ENCODE measurements at regions not wholly inside any gene's neighbourhood (a gene's known extent, or its start where the extent isn't known, plus 50 kb on each side); places are given as distances from the start of the nearest gene placed in this dataset.

DNA sequence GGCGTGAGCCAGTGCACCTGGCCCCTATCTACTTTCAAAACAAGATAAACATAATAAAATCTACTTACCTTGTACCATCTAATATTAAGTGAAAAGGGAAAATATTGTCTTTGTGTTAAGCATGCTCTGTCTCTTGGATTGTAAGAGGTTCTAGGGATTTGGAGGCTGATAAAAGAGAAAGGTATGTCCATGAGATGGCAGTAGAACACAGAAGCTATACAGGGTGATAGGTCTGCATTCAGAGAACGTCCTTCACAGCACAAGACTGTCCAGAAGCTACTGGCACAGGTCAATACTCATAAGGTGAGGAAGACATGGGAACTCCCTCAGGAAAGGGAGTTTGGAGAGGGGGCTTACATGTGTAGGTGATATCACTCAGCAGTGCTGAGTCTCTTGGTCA lies 135.5 kb downstream of the TMEM47 start (continued):
- TF ChIP-seq JUNB (IDR thresholded peaks at IDR 0.05; ENCODE audit: unreplicated experiment) (no peak), STAT1 (IDR thresholded peaks at IDR 0.05; ENCODE audit: unreplicated experiment) (no peak), CREB1 (CRISPR knock-in tag; IDR thresholded peaks at IDR 0.05; ENCODE audit: low read depth) (no peak), ZNF114 (CRISPR knock-in tag; IDR thresholded peaks at IDR 0.05) (no peak), NANOG (IDR thresholded peaks at IDR 0.05; ENCODE audit: borderline replicate concordance) (no peak), EZH2phosphoT487 (IDR thresholded peaks at IDR 0.05; ENCODE audit: unreplicated experiment) (no peak)
- TF ChIP-seq, protein P1, sequence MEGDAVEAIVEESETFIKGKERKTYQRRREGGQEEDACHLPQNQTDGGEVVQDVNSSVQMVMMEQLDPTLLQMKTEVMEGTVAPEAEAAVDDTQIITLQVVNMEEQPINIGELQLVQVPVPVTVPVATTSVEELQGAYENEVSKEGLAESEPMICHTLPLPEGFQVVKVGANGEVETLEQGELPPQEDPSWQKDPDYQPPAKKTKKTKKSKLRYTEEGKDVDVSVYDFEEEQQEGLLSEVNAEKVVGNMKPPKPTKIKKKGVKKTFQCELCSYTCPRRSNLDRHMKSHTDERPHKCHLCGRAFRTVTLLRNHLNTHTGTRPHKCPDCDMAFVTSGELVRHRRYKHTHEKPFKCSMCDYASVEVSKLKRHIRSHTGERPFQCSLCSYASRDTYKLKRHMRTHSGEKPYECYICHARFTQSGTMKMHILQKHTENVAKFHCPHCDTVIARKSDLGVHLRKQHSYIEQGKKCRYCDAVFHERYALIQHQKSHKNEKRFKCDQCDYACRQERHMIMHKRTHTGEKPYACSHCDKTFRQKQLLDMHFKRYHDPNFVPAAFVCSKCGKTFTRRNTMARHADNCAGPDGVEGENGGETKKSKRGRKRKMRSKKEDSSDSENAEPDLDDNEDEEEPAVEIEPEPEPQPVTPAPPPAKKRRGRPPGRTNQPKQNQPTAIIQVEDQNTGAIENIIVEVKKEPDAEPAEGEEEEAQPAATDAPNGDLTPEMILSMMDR (conservative IDR thresholded peaks at IDR 0.05; ENCODE audit: low read depth in 2 of 2): peak; percentile 52 to 71
- TF ChIP-seq, protein P2, sequence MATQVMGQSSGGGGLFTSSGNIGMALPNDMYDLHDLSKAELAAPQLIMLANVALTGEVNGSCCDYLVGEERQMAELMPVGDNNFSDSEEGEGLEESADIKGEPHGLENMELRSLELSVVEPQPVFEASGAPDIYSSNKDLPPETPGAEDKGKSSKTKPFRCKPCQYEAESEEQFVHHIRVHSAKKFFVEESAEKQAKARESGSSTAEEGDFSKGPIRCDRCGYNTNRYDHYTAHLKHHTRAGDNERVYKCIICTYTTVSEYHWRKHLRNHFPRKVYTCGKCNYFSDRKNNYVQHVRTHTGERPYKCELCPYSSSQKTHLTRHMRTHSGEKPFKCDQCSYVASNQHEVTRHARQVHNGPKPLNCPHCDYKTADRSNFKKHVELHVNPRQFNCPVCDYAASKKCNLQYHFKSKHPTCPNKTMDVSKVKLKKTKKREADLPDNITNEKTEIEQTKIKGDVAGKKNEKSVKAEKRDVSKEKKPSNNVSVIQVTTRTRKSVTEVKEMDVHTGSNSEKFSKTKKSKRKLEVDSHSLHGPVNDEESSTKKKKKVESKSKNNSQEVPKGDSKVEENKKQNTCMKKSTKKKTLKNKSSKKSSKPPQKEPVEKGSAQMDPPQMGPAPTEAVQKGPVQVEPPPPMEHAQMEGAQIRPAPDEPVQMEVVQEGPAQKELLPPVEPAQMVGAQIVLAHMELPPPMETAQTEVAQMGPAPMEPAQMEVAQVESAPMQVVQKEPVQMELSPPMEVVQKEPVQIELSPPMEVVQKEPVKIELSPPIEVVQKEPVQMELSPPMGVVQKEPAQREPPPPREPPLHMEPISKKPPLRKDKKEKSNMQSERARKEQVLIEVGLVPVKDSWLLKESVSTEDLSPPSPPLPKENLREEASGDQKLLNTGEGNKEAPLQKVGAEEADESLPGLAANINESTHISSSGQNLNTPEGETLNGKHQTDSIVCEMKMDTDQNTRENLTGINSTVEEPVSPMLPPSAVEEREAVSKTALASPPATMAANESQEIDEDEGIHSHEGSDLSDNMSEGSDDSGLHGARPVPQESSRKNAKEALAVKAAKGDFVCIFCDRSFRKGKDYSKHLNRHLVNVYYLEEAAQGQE (IDR thresholded peaks at IDR 0.05; ENCODE audit: unreplicated experiment): no peak

DNA sequence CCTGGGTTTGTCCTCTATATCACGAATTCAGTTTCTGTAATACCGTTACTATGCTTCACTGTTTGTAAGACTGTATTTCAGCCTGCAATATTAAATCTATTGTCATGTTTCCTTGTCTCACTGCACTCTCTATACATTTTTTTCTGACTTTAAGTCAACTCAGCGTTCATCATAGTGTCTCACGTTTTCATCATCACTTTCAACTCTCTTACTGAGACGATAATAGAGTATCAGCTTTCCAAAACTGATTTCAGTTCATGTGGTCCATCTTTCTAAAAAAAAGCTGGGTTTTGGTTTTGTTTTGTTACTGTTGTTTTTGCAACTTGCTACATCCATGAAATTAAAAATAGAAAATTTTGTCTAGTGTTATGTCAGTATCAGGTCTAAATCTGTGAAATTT lies 147.7 kb downstream of the TMEM47 start:
- Mint-ChIP-seq H3K4me1 (no peaks in the 10 kb centered on the region), H3K36me3 (ENCODE audit: low read depth) (no peaks in the 10 kb centered on the region), H3K27me3 (ENCODE audit: insufficient read depth, low read depth, poor library complexity) (no peaks in the 10 kb centered on the region), H3K4me3 (no peak overlapping the region), H3K27ac (no peak overlapping the region), H3K9me3 (no peaks in the 10 kb centered on the region; the same call in 2 of the 3 replicates)
- no peak overlapping the region for H3K4me2 ChIP-seq
- no peaks in the 10 kb centered on the region for H3K9me2 ChIP-seq (ENCODE audit: insufficient read depth)
- H3K4me3 ChIP-seq: no peak overlapping the region
- H3K27ac ChIP-seq (ENCODE audit: low read depth): no peak overlapping the region
- no peaks in the 10 kb centered on the region for H4K20me1 ChIP-seq (replicated peaks; ENCODE audit: insufficient read depth)
- no peak for TF ChIP-seq POLR2AphosphoS5 (IDR thresholded peaks at IDR 0.05; ENCODE audit: low read depth)
- TF ChIP-seq, protein P3, sequence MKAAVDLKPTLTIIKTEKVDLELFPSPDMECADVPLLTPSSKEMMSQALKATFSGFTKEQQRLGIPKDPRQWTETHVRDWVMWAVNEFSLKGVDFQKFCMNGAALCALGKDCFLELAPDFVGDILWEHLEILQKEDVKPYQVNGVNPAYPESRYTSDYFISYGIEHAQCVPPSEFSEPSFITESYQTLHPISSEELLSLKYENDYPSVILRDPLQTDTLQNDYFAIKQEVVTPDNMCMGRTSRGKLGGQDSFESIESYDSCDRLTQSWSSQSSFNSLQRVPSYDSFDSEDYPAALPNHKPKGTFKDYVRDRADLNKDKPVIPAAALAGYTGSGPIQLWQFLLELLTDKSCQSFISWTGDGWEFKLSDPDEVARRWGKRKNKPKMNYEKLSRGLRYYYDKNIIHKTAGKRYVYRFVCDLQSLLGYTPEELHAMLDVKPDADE (IDR thresholded peaks at IDR 0.05): no peak
- TF ChIP-seq NANOG (IDR thresholded peaks at IDR 0.05; ENCODE audit: borderline replicate concordance): no peak
- no peak for TF ChIP-seq ZNF114 (CRISPR knock-in tag; IDR thresholded peaks at IDR 0.05)
- no peak for TF ChIP-seq JUNB (IDR thresholded peaks at IDR 0.05; ENCODE audit: unreplicated experiment)
- TF ChIP-seq, protein P2 (IDR thresholded peaks at IDR 0.05; ENCODE audit: unreplicated experiment): no peak
- no peak for TF ChIP-seq STAT1 (IDR thresholded peaks at IDR 0.05; ENCODE audit: unreplicated experiment)
- TF ChIP-seq ZNF331 (CRISPR knock-in tag; IDR thresholded peaks at IDR 0.05; ENCODE audit: low read depth): no peak
- TF ChIP-seq, protein P1 (conservative IDR thresholded peaks at IDR 0.05; ENCODE audit: low read depth in 2 of 2): no peak
- TF ChIP-seq CREB1 (CRISPR knock-in tag; IDR thresholded peaks at IDR 0.05; ENCODE audit: low read depth): no peak
- DNase-seq (ENCODE audit: low spot score) (no peak), ATAC-seq (no peak)
- H3F3A ChIP-seq (replicated peaks; ENCODE audit: low read depth): no peaks in the 10 kb centered on the region
- H3K27me3 ChIP-seq (ENCODE audit: insufficient read depth): no peaks in the 10 kb centered on the region
- H3K79me2 ChIP-seq (replicated peaks; ENCODE audit: insufficient read depth): no peaks in the 10 kb centered on the region
- H3K36me3 ChIP-seq (ENCODE audit: insufficient read depth): no peaks in the 10 kb centered on the region
- H2AFZ ChIP-seq: no peak overlapping the region
- no peaks in the 10 kb centered on the region for H3K4me1 ChIP-seq (ENCODE audit: insufficient read depth)

Measured in GM23338 (cell line).